ENCODE measurements at regions not wholly inside any gene's neighbourhood (a gene's known extent, or its start where the extent isn't known, plus 50 kb on each side); places are given as distances from the start of the nearest gene placed in this dataset.
"Not testable (repeated sequence)": the region's sequence is repeated elsewhere in the genome, so short reads cannot be mapped to it uniquely, and the experiment has no call there.

- Histone ChIP-seq H3K4me1 (ENCODE audit: control insufficient read depth in 1 of 2, insufficient read depth in 2 of 2, low read length in 2 of 2) (no peaks in the 10 kb centered on the region), H3K36me3 (ENCODE audit: control insufficient read depth in 1 of 2, insufficient read depth in 2 of 2, low read length in 2 of 2) (no peaks in the 10 kb centered on the region), H3K27ac (ENCODE audit: low read depth, low read length) (no peak overlapping the region), H3K9me3 (ENCODE audit: control insufficient read depth in 1 of 2, low read length in 2 of 2) (no peaks in the 10 kb centered on the region), H3K9ac (ENCODE audit: low read depth in 1 of 2, low read length in 2 of 2) (no peak overlapping the region), H3K4me3 (ENCODE audit: low read depth in 1 of 2, low read length in 2 of 2) (no peak overlapping the region), H3K27me3 (ENCODE audit: control insufficient read depth in 1 of 2, insufficient read depth in 2 of 2, low read length in 2 of 2) (no peaks in the 10 kb centered on the region)
Observed at GRCh38 chr16:29316761-29317183, 89.7 kb downstream of the NPIPB11 start.

- Histone ChIP-seq H3K9me3 (ENCODE audit: control insufficient read depth in 1 of 2, low read length in 2 of 2) (no peaks in the 10 kb centered on the region), H3K27ac (ENCODE audit: low read depth, low read length) (no peak overlapping the region), H3K27me3 (ENCODE audit: control insufficient read depth in 1 of 2, insufficient read depth in 2 of 2, low read length in 2 of 2) (no peaks in the 10 kb centered on the region), H3K4me3 (ENCODE audit: low read depth in 1 of 2, low read length in 2 of 2) (no peak overlapping the region), H3K9ac (ENCODE audit: low read depth in 1 of 2, low read length in 2 of 2) (no peak overlapping the region), H3K4me1 (ENCODE audit: control insufficient read depth in 1 of 2, insufficient read depth in 2 of 2, low read length in 2 of 2) (no peaks in the 10 kb centered on the region), H3K36me3 (ENCODE audit: control insufficient read depth in 1 of 2, insufficient read depth in 2 of 2, low read length in 2 of 2) (no peaks in the 10 kb centered on the region)
Observed at GRCh38 chr16:29315916-29316517, 90.5 kb downstream of the NPIPB11 start.

GRCh38 chr16:29315046-29315445 is 91.5 kb downstream of the NPIPB11 start:
- H3K9ac ChIP-seq (ENCODE audit: low read depth in 1 of 2, low read length in 2 of 2) = no peak overlapping the region
- no peak overlapping the region for H3K27ac ChIP-seq (ENCODE audit: low read depth, low read length)
- H3K36me3 ChIP-seq (ENCODE audit: control insufficient read depth in 1 of 2, insufficient read depth in 2 of 2, low read length in 2 of 2) = no peaks in the 10 kb centered on the region
- no peak overlapping the region for H3K4me3 ChIP-seq (ENCODE audit: low read depth in 1 of 2, low read length in 2 of 2)
- H3K27me3 ChIP-seq (ENCODE audit: control insufficient read depth in 1 of 2, insufficient read depth in 2 of 2, low read length in 2 of 2) = no peaks in the 10 kb centered on the region
- no peaks in the 10 kb centered on the region for H3K4me1 ChIP-seq (ENCODE audit: control insufficient read depth in 1 of 2, insufficient read depth in 2 of 2, low read length in 2 of 2)
- H3K9me3 ChIP-seq (ENCODE audit: control insufficient read depth in 1 of 2, low read length in 2 of 2) = no peaks in the 10 kb centered on the region

- Histone ChIP-seq H3K9ac (ENCODE audit: low read depth in 1 of 2, low read length in 2 of 2) (no peak overlapping the region), H3K4me1 (ENCODE audit: control insufficient read depth in 1 of 2, insufficient read depth in 2 of 2, low read length in 2 of 2) (no peaks in the 10 kb centered on the region), H3K9me3 (ENCODE audit: control insufficient read depth in 1 of 2, low read length in 2 of 2) (no peaks in the 10 kb centered on the region), H3K27ac (ENCODE audit: low read depth, low read length) (no peak overlapping the region), H3K4me3 (ENCODE audit: low read depth in 1 of 2, low read length in 2 of 2) (no peak overlapping the region), H3K27me3 (ENCODE audit: control insufficient read depth in 1 of 2, insufficient read depth in 2 of 2, low read length in 2 of 2) (no peaks in the 10 kb centered on the region), H3K36me3 (ENCODE audit: control insufficient read depth in 1 of 2, insufficient read depth in 2 of 2, low read length in 2 of 2) (no peaks in the 10 kb centered on the region)
Observed at GRCh38 chr16:29314292-29314934, 92.1 kb downstream of the NPIPB11 start.

DNA sequence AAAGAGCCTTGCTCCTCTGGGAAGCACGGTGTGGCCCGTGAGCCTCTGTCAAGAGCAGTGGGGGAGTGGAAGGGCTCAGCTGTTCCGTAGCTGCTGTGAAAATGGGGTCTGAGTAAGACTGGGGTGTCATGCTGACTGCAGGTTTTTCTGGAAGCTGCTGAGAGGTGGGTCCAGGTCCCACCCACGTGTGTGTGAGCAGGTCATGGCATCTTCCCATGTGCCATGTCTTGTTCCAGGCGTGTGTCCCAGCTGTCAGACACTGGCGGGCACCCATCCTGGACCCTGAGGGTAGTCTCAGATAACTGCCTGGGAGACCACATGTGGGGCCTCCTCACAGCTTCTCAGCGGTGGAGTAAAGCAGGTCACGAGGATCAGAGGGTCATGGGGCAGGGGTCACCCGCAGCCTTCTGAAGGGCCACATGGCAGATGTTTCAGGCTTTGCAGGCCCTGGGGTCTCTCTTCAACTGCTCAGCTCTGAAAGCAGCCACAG is 92.9 kb downstream of the NPIPB11 start:
- no peaks in the 10 kb centered on the region for H3K4me1 ChIP-seq (ENCODE audit: control insufficient read depth in 1 of 2, insufficient read depth in 2 of 2, low read length in 2 of 2)
- no peak overlapping the region for H3K27ac ChIP-seq (ENCODE audit: low read depth, low read length)
- no peaks in the 10 kb centered on the region for H3K36me3 ChIP-seq (ENCODE audit: control insufficient read depth in 1 of 2, insufficient read depth in 2 of 2, low read length in 2 of 2)
- no peaks in the 10 kb centered on the region for H3K9me3 ChIP-seq (ENCODE audit: control insufficient read depth in 1 of 2, low read length in 2 of 2)
- no peaks in the 10 kb centered on the region for H3K27me3 ChIP-seq (ENCODE audit: control insufficient read depth in 1 of 2, insufficient read depth in 2 of 2, low read length in 2 of 2)
- no peak overlapping the region for H3K9ac ChIP-seq (ENCODE audit: low read depth in 1 of 2, low read length in 2 of 2)
- no peak overlapping the region for H3K4me3 ChIP-seq (ENCODE audit: low read depth in 1 of 2, low read length in 2 of 2)

DNA sequence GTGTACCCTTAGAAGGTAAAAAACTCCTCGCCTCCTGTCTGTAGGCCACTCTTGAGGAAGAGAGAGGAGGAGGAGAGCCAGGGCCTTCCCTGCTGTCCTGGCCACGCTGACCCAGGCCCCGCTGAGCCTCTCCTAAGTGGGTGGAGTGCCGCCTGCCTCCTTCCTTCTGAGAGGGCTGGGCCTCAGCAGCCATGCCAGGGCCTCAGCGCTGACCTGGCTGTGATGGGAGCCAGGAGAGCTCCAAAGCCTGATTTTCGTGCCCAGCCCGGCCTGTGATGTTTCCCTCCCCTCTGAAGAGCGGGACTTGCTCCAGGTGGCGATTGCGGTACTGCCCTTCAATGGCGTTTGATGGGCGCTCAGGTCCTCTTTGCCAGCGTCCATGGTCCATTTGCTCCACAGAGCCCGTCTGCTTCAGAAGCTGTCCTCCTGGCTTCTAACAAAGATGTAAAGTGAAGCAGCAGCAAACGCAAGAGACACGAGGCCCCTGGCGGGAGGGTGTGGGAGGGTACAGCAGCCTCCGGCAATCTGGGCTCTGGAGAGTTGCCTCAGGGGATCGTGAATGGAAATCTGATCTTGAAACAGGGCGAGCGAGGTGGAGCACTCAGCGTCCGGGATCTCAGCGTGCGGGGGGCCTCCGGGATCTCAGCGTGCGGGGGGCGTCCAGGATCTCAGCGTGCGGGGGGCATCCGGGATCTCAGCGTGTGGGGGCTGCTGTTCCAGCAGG is 93.5 kb downstream of the NPIPB11 start:
- Histone ChIP-seq H3K9ac (ENCODE audit: low read depth in 1 of 2, low read length in 2 of 2) (no peak overlapping the region), H3K9me3 (ENCODE audit: control insufficient read depth in 1 of 2, low read length in 2 of 2) (no peaks in the 10 kb centered on the region), H3K27ac (ENCODE audit: low read depth, low read length) (no peak overlapping the region), H3K4me3 (ENCODE audit: low read depth in 1 of 2, low read length in 2 of 2) (no peak overlapping the region), H3K36me3 (ENCODE audit: control insufficient read depth in 1 of 2, insufficient read depth in 2 of 2, low read length in 2 of 2) (no peaks in the 10 kb centered on the region), H3K27me3 (ENCODE audit: control insufficient read depth in 1 of 2, insufficient read depth in 2 of 2, low read length in 2 of 2) (no peaks in the 10 kb centered on the region), H3K4me1 (ENCODE audit: control insufficient read depth in 1 of 2, insufficient read depth in 2 of 2, low read length in 2 of 2) (no peaks in the 10 kb centered on the region)

DNA sequence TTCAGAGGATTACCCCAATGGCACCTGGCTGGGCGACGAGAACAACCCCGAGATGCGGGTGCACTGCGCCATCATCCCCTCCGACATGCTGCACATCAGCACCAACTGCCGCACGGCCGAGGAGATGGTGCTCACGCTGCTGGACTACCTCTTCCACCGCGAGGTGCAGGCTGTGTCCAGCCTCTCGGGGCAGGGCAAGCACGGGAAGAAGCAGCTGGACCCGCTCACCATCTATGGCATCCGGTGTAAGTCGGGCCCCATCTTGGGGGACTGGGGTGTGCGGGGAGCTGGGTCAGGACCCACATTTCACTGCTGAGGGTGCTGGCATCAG is 94.2 kb downstream of the NPIPB11 start:
- H3K4me3 ChIP-seq (ENCODE audit: low read depth in 1 of 2, low read length in 2 of 2); H3K4me1 ChIP-seq (ENCODE audit: control insufficient read depth in 1 of 2, insufficient read depth in 2 of 2, low read length in 2 of 2); H3K9me3 ChIP-seq (ENCODE audit: control insufficient read depth in 1 of 2, low read length in 2 of 2); H3K9ac ChIP-seq (ENCODE audit: low read depth in 1 of 2, low read length in 2 of 2); H3K36me3 ChIP-seq (ENCODE audit: control insufficient read depth in 1 of 2, insufficient read depth in 2 of 2, low read length in 2 of 2); H3K27me3 ChIP-seq (ENCODE audit: control insufficient read depth in 1 of 2, insufficient read depth in 2 of 2, low read length in 2 of 2); H3K27ac ChIP-seq (ENCODE audit: low read depth, low read length): not testable (repeated sequence)

DNA sequence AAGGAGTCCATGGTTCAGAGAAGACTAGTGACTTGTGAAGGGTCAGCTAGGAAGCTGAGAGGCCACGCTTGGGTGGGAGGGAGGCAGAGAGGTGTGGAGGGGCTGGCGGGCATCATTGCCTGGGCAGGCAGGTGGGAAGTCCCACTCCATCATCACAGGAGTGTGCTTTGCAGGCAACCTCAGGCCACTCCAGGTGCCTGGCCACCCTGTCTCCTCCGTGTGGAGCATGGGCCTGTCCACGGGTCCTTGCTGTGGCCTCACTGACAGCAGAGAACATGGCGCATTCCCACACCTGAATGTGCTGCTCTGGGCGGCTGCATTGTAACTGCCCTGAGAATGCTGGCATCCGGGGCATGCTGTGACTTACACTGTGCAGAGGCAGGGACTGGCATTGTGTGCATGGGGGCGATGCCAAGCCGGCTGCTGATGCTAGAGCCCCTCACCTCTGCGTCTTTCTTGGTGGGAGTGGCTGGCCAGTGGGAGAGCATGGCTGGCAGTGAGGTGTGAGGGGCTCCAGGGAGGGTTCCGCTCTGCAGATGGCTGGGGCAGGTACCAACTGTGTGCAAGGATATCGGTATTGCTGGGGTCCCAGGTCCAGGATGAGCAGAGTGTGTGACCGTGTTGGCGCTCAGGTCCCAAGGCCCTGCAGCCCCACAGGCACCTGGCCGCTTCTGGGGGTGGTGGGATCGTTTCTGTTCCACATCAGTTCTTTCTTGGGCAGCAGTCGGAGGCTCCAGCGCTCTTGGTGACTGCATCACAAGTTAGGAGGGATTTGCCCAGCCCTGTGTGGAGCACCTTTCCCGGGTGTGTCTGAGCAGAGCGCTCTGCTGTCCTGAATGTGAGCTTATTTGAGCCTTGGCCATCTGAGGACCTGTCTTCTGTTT is 94.8 kb downstream of the NPIPB11 start:
- Histone ChIP-seq H3K36me3 (ENCODE audit: control insufficient read depth in 1 of 2, insufficient read depth in 2 of 2, low read length in 2 of 2) (no peaks in the 10 kb centered on the region), H3K27me3 (ENCODE audit: control insufficient read depth in 1 of 2, insufficient read depth in 2 of 2, low read length in 2 of 2) (no peaks in the 10 kb centered on the region), H3K4me1 (ENCODE audit: control insufficient read depth in 1 of 2, insufficient read depth in 2 of 2, low read length in 2 of 2) (no peaks in the 10 kb centered on the region), H3K27ac (ENCODE audit: low read depth, low read length) (no peak overlapping the region), H3K9ac (ENCODE audit: low read depth in 1 of 2, low read length in 2 of 2) (no peak overlapping the region), H3K9me3 (ENCODE audit: control insufficient read depth in 1 of 2, low read length in 2 of 2) (no peaks in the 10 kb centered on the region), H3K4me3 (ENCODE audit: low read depth in 1 of 2, low read length in 2 of 2) (no peak overlapping the region)

DNA sequence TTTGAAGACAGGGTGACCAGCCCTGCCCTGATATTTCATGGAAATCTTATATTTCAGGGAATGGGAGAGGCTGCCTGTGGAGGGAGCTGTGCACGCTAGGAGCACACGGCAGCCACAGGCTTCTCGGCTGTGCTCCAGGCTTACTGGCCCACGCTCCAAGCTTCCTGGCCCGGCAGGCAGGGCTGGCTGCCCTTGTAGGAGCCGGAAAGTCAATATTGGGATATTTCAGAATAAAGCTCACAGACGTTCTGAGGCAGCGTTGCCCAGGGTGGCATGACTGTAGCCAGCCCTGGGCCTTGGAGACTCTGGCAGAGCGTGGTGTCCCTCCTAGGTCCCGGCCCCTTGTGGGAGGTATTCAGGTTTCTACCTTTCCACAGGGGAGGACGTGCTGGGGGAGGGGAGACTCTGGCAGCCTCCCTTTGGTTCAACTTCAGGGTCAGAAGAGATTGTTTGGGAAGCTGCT is 95.6 kb downstream of the NPIPB11 start:
- Histone ChIP-seq H3K4me3 (ENCODE audit: low read depth in 1 of 2, low read length in 2 of 2) (no peak overlapping the region), H3K9ac (ENCODE audit: low read depth in 1 of 2, low read length in 2 of 2) (no peak overlapping the region), H3K27me3 (ENCODE audit: control insufficient read depth in 1 of 2, insufficient read depth in 2 of 2, low read length in 2 of 2) (no peaks in the 10 kb centered on the region), H3K4me1 (ENCODE audit: control insufficient read depth in 1 of 2, insufficient read depth in 2 of 2, low read length in 2 of 2) (no peaks in the 10 kb centered on the region), H3K27ac (ENCODE audit: low read depth, low read length) (no peak overlapping the region), H3K9me3 (ENCODE audit: control insufficient read depth in 1 of 2, low read length in 2 of 2) (no peaks in the 10 kb centered on the region), H3K36me3 (ENCODE audit: control insufficient read depth in 1 of 2, insufficient read depth in 2 of 2, low read length in 2 of 2) (no peaks in the 10 kb centered on the region)

DNA sequence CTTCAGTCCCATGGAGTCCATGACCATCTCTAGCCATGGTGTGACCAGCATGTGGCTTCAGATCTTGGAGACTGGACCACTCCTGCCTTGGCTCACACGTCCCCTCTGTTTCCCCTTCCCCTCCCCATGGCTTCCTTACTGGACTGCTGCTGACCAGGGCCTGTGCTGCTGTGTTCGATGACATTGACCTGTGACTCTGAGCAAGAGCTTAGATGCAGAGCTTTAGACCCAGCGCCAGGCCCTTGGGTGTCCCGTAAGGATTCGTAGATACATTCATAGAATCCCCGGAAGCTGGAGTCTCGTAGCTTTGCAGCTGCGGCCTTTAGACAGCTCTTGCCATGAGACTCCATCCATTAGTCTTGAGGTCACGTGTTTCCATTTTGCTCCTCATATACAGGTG is 96.3 kb downstream of the NPIPB11 start:
- not testable (repeated sequence) for H3K36me3 ChIP-seq (ENCODE audit: control insufficient read depth in 1 of 2, insufficient read depth in 2 of 2, low read length in 2 of 2); H3K9me3 ChIP-seq (ENCODE audit: control insufficient read depth in 1 of 2, low read length in 2 of 2); H3K9ac ChIP-seq (ENCODE audit: low read depth in 1 of 2, low read length in 2 of 2); H3K4me1 ChIP-seq (ENCODE audit: control insufficient read depth in 1 of 2, insufficient read depth in 2 of 2, low read length in 2 of 2); H3K27me3 ChIP-seq (ENCODE audit: control insufficient read depth in 1 of 2, insufficient read depth in 2 of 2, low read length in 2 of 2); H3K4me3 ChIP-seq (ENCODE audit: low read depth in 1 of 2, low read length in 2 of 2); H3K27ac ChIP-seq (ENCODE audit: low read depth, low read length)

All from duodenal mucosa (tissue), 2 donors.